A549 (cell line): ENCODE measurements at regions not wholly inside any gene's neighbourhood (a gene's known extent, or its start where the extent isn't known, plus 50 kb on each side); places are given as distances from the start of the nearest gene placed in this dataset.

Experiments used
- ATAC-seq, 2 experiments: fragments of 200-7000 bp in 1 of 2; fragments of >200 bp in 1 of 2; cut with Nextera tagmentation in 1 of 2; cut with Tn5 transposase in 1 of 2; 3 replicates each; pipeline versions ENCODE4 v1.8.0 to v1.9.1; 2018 to 2020; ENCODE audit warnings: mild to moderate bottlenecking in 1 of 2, moderate library complexity in 1 of 2
- CTCF ChIA-PET: fragments of 300-600 bp; sonication (Branson Sonifier 250); formaldehyde crosslinking; extraction: SDS; loops from one replicate; lab custom pipeline; 2021; ENCODE audit warnings: antibody characterized with exemption, inconsistent platforms; lab: Yijun Ruan, JAX
- POLR2A ChIA-PET: fragments of 350-600 bp; formaldehyde crosslinking; extraction: SDS; loops from one replicate; lab custom pipeline; 2021; ENCODE audit warnings: antibody characterized with exemption, inconsistent platforms; lab: Yijun Ruan, JAX
- DNase-seq, 2 experiments: peaks; one replicate each; pipeline versions ENCODE4 v3.0.0 to v3.0.0-alpha.2; 2011 to 2016; ENCODE audit warnings: low read depth in 1 of 2, low spot score in 1 of 2
- FAIRE-seq: peaks from 2 replicates; lab custom pipeline; 2011; peaks lifted over from hg19 to GRCh38; lab: Jason Lieb, UNC
- H3K27ac ChIP-seq, 2 experiments: fragments of >200 bp; sonication (Bioruptor Twin); formaldehyde crosslinking; 3 replicates each; pipeline ENCODE4 v1.5.1; 2016 to 2017
- H3K4me1 ChIP-seq: fragments of >200 bp; sonication (Bioruptor Twin); formaldehyde crosslinking; 3 replicates; pipeline ENCODE4 v1.6.1; 2016
- H3K4me2 ChIP-seq: fragments of >200 bp; sonication (Bioruptor Twin); formaldehyde crosslinking; 3 replicates; pipeline ENCODE4 v1.6.1; 2016
- H3K4me3 ChIP-seq: fragments of >200 bp; sonication (Bioruptor Twin); formaldehyde crosslinking; 3 replicates; pipeline ENCODE4 v1.5.1; 2016
- H3K9me3 ChIP-seq: fragments of >200 bp; sonication (Bioruptor Twin); formaldehyde crosslinking; 3 replicates; pipeline ENCODE4 v1.6.1; 2016
- CEBPB ChIP-seq, 2 experiments: fragments of >200 bp in 1 of 2; sonication (Bioruptor Twin) in 1 of 2; formaldehyde crosslinking in 1 of 2; IDR thresholded peaks; 2 replicates each; pipeline ENCODE4 v1.6.1; 2012 to 2016
- ESRRA ChIP-seq: fragments of 150-350 bp; IDR thresholded peaks from 2 replicates; pipeline ENCODE4 v1.6.1; 2014; ENCODE audit warnings: mild to moderate bottlenecking, low read length, borderline replicate concordance
- FOSB ChIP-seq: fragments of 250-450 bp; sonication (Bioruptor Pico); IDR thresholded peaks from 2 replicates; pipeline ENCODE4 v1.5.0; 2020; ENCODE audit warnings: mild to moderate bottlenecking, moderate library complexity
- FOSL2 ChIP-seq, 2 experiments: fragments of 450-650 bp in 1 of 2; fragments of >200 bp in 1 of 2; sonication (Bioruptor Twin) in 1 of 2; formaldehyde crosslinking; IDR thresholded peaks; 2 replicates each; pipeline versions ENCODE4 v1.5.0 to v1.6.1; 2016 to 2020; ENCODE audit warnings: mild to moderate bottlenecking in 1 of 2, moderate library complexity in 1 of 2
- GATA3 ChIP-seq: IDR thresholded peaks from 2 replicates; pipeline ENCODE4 v1.6.1; 2012; ENCODE audit warnings: borderline replicate concordance
- KDM5A ChIP-seq: fragments of 200-600 bp; sonication (generic); IDR thresholded peaks from 2 replicates; pipeline ENCODE4 v1.6.1; 2016; ENCODE audit warnings: antibody characterized with exemption, mild to moderate bottlenecking
- MYC ChIP-seq: IDR thresholded peaks from 2 replicates; pipeline ENCODE4 v1.6.1; 2012; ENCODE audit warnings: mild to moderate bottlenecking, inconsistent platforms, low read length, improper control_type of control experiment, borderline replicate concordance
- NFE2L2 ChIP-seq: fragments of 150-350 bp; conservative IDR thresholded peaks from 2 replicates; pipeline ENCODE4 v1.6.1; 2014; ENCODE audit warnings: low read length
- NPAS2 ChIP-seq: fragments of 250-450 bp; sonication (Bioruptor Pico); IDR thresholded peaks from 2 replicates; pipeline ENCODE4 v1.8.0; 2022; ENCODE audit warnings: mild to moderate bottlenecking, moderate library complexity, borderline replicate concordance
- NR3C1 ChIP-seq: fragments of >200 bp; sonication (Bioruptor Twin); formaldehyde crosslinking; IDR thresholded peaks from 3 replicates; pipeline ENCODE4 v1.6.1; 2017
- POLR2A ChIP-seq: IDR thresholded peaks from 2 replicates; pipeline ENCODE4 v1.6.1; 2012; ENCODE audit warnings: mild to moderate bottlenecking, low read length
- RARB ChIP-seq: fragments of 250-450 bp; sonication (Bioruptor Pico); IDR thresholded peaks from 2 replicates; pipeline ENCODE4 v1.8.0; 2021; ENCODE audit warnings: mild to moderate bottlenecking, moderate library complexity
- RCOR1 ChIP-seq: fragments of 150-350 bp; IDR thresholded peaks from 2 replicates; pipeline ENCODE4 v1.6.1; 2014; ENCODE audit warnings: antibody characterized with exemption, low read length, low read depth
- RFX5 ChIP-seq: fragments of 450-650 bp; IDR thresholded peaks from 2 replicates; pipeline ENCODE4 v1.7.1; 2014; ENCODE audit warnings: antibody characterized with exemption, mild to moderate bottlenecking, moderate library complexity
- SREBF2 ChIP-seq: fragments of 450-650 bp; IDR thresholded peaks from 2 replicates; pipeline ENCODE4 v1.6.1; 2014; ENCODE audit warnings: mild to moderate bottlenecking, moderate library complexity
- ZFP36 ChIP-seq: fragments of 450-650 bp; IDR thresholded peaks from 2 replicates; pipeline ENCODE4 v1.6.1; 2014; ENCODE audit warnings: borderline replicate concordance; ENCODE audit not compliant: partially characterized antibody
- ZNF302 ChIP-seq: fragments of 250-450 bp; sonication (Bioruptor Pico); IDR thresholded peaks from 2 replicates; pipeline ENCODE4 v1.9.0; 2021; ENCODE audit warnings: inconsistent platforms, mild to moderate bottlenecking, moderate library complexity
- ZSCAN20 ChIP-seq: fragments of 250-450 bp; sonication (Bioruptor Pico); IDR thresholded peaks from 2 replicates; pipeline ENCODE4 v1.8.0; 2022; ENCODE audit warnings: mild to moderate bottlenecking, moderate library complexity
- WGBS: methylation state at CpG from one replicate; pipeline ENCODE4 v1.1.6; 2017; ENCODE audit errors: missing lambda C conversion rate; 5-methylcytosine and 5-hydroxymethylcytosine counted together
- TF ChIP-seq, protein P1 (sequence below): fragments of 200-600 bp; sonication (generic); IDR thresholded peaks from 2 replicates; pipeline ENCODE4 v1.6.1; 2016; ENCODE audit warnings: antibody characterized with exemption, mild to moderate bottlenecking, moderate library complexity
- TF ChIP-seq, protein P2 (sequence below): fragments of 250-450 bp; sonication (Bioruptor Pico); IDR thresholded peaks from 2 replicates; pipeline ENCODE4 v1.5.0; 2020; ENCODE audit warnings: low read depth, mild to moderate bottlenecking, moderate library complexity
- TF ChIP-seq, protein P3 (sequence below): IDR thresholded peaks from 2 replicates; pipeline ENCODE4 v1.6.1; 2012

DNA sequence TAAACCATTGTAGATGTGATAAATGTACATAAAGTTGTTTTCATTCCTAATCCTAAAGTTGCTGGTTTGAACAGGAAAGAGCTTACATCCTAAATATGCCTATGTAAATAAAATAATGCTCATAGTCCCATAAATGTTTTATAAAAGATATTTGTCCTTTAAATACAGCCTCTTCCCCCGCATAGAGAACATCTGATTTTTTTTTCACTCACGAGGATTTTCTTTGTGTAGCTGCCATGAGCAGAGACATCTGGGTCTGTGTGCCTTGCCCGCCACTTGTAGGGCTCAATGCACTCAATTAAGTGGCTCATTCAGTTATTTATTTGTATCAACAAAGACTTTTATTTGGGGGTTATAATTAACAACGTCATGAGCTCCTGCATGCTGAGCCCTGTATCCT, 72.8 kb downstream of the SOWAHC start:
- FAIRE-seq (no peak), ATAC-seq (no peak), DNase-seq (no peak)
- no peak overlapping the region for H3K27ac ChIP-seq
- H3K4me3 ChIP-seq = no peak overlapping the region
- ChIA-PET POLR2A (interaction anchor here (0.7 kb wide), 1 partner anchor 20 kb away, joined by 3 read pairs; no protein-coding TSS in a partner anchor), CTCF (interaction anchor here (0.8 to 1.5 kb wide), 3 partner anchors 9 to 141 kb away, joined by 3 to 6 read pairs (median 5); no protein-coding TSS in a partner anchor)
- no peaks in the 10 kb centered on the region for H3K4me1 ChIP-seq
- 82% methylated on average over 4 of the region's 4 CpGs for WGBS
- H3K9me3 ChIP-seq = no peaks in the 10 kb centered on the region
- H3K4me2 ChIP-seq = no peak overlapping the region
- no peak for TF ChIP-seq KDM5A
- no peak for TF ChIP-seq RCOR1

DNA sequence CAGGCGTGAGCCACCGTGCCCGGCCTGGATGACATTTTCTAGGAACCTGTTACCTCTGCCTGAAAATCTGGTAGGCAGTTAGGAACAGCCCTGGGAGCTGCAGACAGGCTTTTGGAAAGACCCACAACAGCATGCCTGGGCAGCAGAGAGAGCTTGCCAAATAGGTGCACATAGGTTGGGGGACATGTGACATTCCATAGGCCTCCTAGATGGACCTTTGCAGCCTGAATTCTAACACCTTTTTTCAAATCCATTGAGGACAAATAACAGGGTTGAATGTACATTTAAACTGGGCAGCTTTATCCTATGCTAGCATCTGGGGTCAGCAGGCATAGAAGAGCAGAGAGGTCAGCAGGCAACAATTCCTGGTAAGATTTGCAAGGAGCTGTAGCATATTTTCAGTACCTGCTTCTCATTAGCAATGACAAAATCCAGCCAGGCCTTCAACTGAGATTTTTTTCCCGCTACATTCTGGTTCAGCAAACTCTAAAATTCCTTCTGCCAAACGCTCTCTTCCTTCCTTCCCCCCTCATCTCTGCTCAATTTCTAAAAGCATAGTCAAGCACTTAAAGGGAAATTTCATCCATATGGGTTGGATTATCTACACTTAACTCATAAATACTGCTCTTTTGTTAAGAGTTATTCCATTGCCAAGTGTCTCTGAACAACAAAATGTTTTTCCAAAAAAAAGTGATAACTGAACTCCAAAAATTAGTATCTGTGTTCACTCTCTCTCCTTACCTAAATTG, 75.2 kb downstream of the SOWAHC start:
- H3K4me2 ChIP-seq = no peak overlapping the region
- CTCF ChIA-PET = interaction anchor here (0.9 kb wide), 1 partner anchor 179 kb away, joined by 3 read pairs; no protein-coding TSS in a partner anchor
- WGBS = 85% methylated on average over 2 of the region's 5 CpGs
- ATAC-seq = no peak
- TF ChIP-seq FOSB (CRISPR knock-in tag) = no peak
- no peak for TF ChIP-seq FOSL2 (IDR thresholded peaks at IDR 0.05)
- TF ChIP-seq FOSL2 (CRISPR knock-in tag; IDR thresholded peaks at IDR 0.05) = no peak
- TF ChIP-seq ZFP36 = no peak
- TF ChIP-seq, protein P1, sequence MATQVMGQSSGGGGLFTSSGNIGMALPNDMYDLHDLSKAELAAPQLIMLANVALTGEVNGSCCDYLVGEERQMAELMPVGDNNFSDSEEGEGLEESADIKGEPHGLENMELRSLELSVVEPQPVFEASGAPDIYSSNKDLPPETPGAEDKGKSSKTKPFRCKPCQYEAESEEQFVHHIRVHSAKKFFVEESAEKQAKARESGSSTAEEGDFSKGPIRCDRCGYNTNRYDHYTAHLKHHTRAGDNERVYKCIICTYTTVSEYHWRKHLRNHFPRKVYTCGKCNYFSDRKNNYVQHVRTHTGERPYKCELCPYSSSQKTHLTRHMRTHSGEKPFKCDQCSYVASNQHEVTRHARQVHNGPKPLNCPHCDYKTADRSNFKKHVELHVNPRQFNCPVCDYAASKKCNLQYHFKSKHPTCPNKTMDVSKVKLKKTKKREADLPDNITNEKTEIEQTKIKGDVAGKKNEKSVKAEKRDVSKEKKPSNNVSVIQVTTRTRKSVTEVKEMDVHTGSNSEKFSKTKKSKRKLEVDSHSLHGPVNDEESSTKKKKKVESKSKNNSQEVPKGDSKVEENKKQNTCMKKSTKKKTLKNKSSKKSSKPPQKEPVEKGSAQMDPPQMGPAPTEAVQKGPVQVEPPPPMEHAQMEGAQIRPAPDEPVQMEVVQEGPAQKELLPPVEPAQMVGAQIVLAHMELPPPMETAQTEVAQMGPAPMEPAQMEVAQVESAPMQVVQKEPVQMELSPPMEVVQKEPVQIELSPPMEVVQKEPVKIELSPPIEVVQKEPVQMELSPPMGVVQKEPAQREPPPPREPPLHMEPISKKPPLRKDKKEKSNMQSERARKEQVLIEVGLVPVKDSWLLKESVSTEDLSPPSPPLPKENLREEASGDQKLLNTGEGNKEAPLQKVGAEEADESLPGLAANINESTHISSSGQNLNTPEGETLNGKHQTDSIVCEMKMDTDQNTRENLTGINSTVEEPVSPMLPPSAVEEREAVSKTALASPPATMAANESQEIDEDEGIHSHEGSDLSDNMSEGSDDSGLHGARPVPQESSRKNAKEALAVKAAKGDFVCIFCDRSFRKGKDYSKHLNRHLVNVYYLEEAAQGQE = no peak
- TF ChIP-seq CEBPB (IDR thresholded peaks at IDR 0.05) = no peak
- no peak for TF ChIP-seq NFE2L2
- TF ChIP-seq RFX5 = no peak
- TF ChIP-seq SREBF2 = no peak
- TF ChIP-seq, all 56 proteins: peak for 0
- H3K4me1 ChIP-seq = peaks cover 4% of the 10 kb centered on the region
- POLR2A ChIA-PET = no interaction called here
- H3K9me3 ChIP-seq = no peaks in the 10 kb centered on the region
- H3K27ac ChIP-seq = no peak overlapping the region
- no peak for DNase-seq
- FAIRE-seq = no peak
- H3K4me3 ChIP-seq = no peak overlapping the region

DNA sequence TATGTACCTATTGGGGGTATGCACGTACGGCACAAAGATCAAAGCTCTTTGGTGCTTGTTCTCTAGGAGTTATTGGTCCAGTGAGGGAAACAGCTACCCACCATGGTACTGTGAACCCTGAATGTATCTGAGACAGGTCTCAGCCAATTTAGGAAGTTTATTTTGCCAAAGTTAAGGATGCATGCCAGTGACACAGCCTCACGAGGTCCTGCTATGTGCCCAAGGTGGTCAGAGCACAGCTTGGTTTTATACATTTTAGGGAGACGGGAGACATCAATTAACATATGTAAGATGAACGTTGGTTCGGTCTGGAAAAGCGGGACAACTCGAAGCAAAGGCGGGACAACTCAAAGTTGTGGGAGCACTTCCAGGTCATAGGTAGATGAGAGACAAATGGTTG, 75.8 kb downstream of the SOWAHC start:
- ChIA-PET CTCF (no interaction called here), POLR2A (no interaction called here)
- TF ChIP-seq ESRRA = no peak
- TF ChIP-seq ZFP36 = no peak
- TF ChIP-seq GATA3 = no peak
- no peak for TF ChIP-seq RARB (CRISPR knock-in tag)
- TF ChIP-seq KDM5A = no peak
- TF ChIP-seq NFE2L2 = no peak
- TF ChIP-seq, protein P1 = no peak
- no peak for TF ChIP-seq FOSB (CRISPR knock-in tag)
- TF ChIP-seq NR3C1 = no peak
- no peak for TF ChIP-seq RFX5
- no peak for TF ChIP-seq ZSCAN20 (CRISPR knock-in tag)
- no peak for TF ChIP-seq MYC
- TF ChIP-seq, protein P2, sequence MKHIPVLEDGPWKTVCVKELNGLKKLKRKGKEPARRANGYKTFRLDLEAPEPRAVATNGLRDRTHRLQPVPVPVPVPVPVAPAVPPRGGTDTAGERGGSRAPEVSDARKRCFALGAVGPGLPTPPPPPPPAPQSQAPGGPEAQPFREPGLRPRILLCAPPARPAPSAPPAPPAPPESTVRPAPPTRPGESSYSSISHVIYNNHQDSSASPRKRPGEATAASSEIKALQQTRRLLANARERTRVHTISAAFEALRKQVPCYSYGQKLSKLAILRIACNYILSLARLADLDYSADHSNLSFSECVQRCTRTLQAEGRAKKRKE (CRISPR knock-in tag) = no peak
- TF ChIP-seq, protein P3, sequence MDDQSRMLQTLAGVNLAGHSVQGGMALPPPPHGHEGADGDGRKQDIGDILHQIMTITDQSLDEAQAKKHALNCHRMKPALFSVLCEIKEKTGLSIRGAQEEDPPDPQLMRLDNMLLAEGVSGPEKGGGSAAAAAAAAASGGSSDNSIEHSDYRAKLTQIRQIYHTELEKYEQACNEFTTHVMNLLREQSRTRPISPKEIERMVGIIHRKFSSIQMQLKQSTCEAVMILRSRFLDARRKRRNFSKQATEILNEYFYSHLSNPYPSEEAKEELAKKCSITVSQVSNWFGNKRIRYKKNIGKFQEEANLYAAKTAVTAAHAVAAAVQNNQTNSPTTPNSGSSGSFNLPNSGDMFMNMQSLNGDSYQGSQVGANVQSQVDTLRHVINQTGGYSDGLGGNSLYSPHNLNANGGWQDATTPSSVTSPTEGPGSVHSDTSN = no peak
- TF ChIP-seq NPAS2 (CRISPR knock-in tag) = no peak
- TF ChIP-seq POLR2A = no peak
- no peak for TF ChIP-seq ZNF302 (CRISPR knock-in tag)
- TF ChIP-seq, all 56 proteins: peak for 0
- Histone ChIP-seq H3K4me1 (peaks cover 9% of the 10 kb centered on the region), H3K9me3 (no peaks in the 10 kb centered on the region), H3K4me2 (no peak overlapping the region), H3K4me3 (no peak overlapping the region), H3K27ac (no peak overlapping the region)
- ATAC-seq = no peak
- 86% methylated on average over 9 of the region's 9 CpGs for WGBS
- FAIRE-seq = no peak
- DNase-seq = no peak
